Mesothelial cell of epicardium (in vitro differentiated cells): ENCODE measurements at regions not wholly inside any gene's neighbourhood (a gene's known extent, or its start where the extent isn't known, plus 50 kb on each side); places are given as distances from the start of the nearest gene placed in this dataset.
"Not testable (repeated sequence)": the region's sequence is repeated elsewhere in the genome, so short reads cannot be mapped to it uniquely, and the experiment has no call there.

Experiments
- DNase-seq, 2 experiments: peaks; one replicate each; pipeline ENCODE4 v3.0.0; 2021; ENCODE audit warnings: low spot score in 2 of 2; ENCODE audit not compliant: unreplicated experiment in 2 of 2
- H3K27ac Mint-ChIP-seq: 2 replicates; pipeline ENCODE4 v1.8.0; 2021; ENCODE audit warnings: mixed read lengths
- H3K27me3 Mint-ChIP-seq: 2 replicates; pipeline ENCODE4 v1.8.0; 2021; ENCODE audit warnings: low read depth, mixed read lengths
- H3K36me3 Mint-ChIP-seq: 2 replicates; pipeline ENCODE4 v1.8.0; 2021; ENCODE audit warnings: mixed read lengths
- H3K4me1 Mint-ChIP-seq: 2 replicates; pipeline ENCODE4 v1.8.0; 2021; ENCODE audit warnings: mixed read lengths
- H3K4me3 Mint-ChIP-seq: 2 replicates; pipeline ENCODE4 v1.8.0; 2021; ENCODE audit warnings: mild to moderate bottlenecking, moderate library complexity, mixed read lengths
- H3K9me3 Mint-ChIP-seq: 2 replicates; pipeline ENCODE4 v1.8.0; 2021; ENCODE audit warnings: mixed read lengths
- CTCF ChIP-seq: fragments of 200-600 bp; sonication (generic); IDR thresholded peaks from one replicate; pipeline ENCODE4 v1.5.0; 2021; ENCODE audit warnings: antibody characterized with exemption; ENCODE audit not compliant: unreplicated experiment

GRCh38 chr20:47989957-47990356 lies 204.7 kb upstream of the SULF2 start:
- peaks cover 28% of the 10 kb centered on the region for H3K4me1 Mint-ChIP-seq
- no peaks in the 10 kb centered on the region for H3K27me3 Mint-ChIP-seq
- peaks cover 6% of the 10 kb centered on the region for H3K9me3 Mint-ChIP-seq
- no peak for DNase-seq
- no peak overlapping the region for H3K27ac Mint-ChIP-seq
- no peak for TF ChIP-seq CTCF
- H3K36me3 Mint-ChIP-seq = no peaks in the 10 kb centered on the region
- no peak overlapping the region for H3K4me3 Mint-ChIP-seq

GRCh38 chr20:47988676-47989075 lies 203.4 kb upstream of the SULF2 start:
- Mint-ChIP-seq H3K4me3 (no peak overlapping the region), H3K9me3 (peaks cover 6% of the 10 kb centered on the region), H3K4me1 (peaks cover 28% of the 10 kb centered on the region), H3K36me3 (no peaks in the 10 kb centered on the region), H3K27ac (no peak overlapping the region), H3K27me3 (peaks cover 2% of the 10 kb centered on the region)
- no peak for TF ChIP-seq CTCF
- no peak for DNase-seq

- no peaks in the 10 kb centered on the region for H3K36me3 Mint-ChIP-seq
- no peaks in the 10 kb centered on the region for H3K9me3 Mint-ChIP-seq
- no peak overlapping the region for H3K4me3 Mint-ChIP-seq
- no peak overlapping the region for H3K27ac Mint-ChIP-seq
- no peak for DNase-seq
- peaks cover 11% of the 10 kb centered on the region for H3K4me1 Mint-ChIP-seq
- peaks cover 3% of the 10 kb centered on the region for H3K27me3 Mint-ChIP-seq
- no peak for TF ChIP-seq CTCF
Measured at GRCh38 chr20:47985092-47985850, 200.0 kb upstream of the SULF2 start.

- Mint-ChIP-seq H3K27ac (no peak overlapping the region), H3K36me3 (no peaks in the 10 kb centered on the region), H3K4me3 (no peak overlapping the region), H3K27me3 (peaks cover 3% of the 10 kb centered on the region), H3K9me3 (no peaks in the 10 kb centered on the region), H3K4me1 (peaks cover 3% of the 10 kb centered on the region)
- TF ChIP-seq CTCF = no peak
- no peak for DNase-seq
Measured at GRCh38 chr20:47984437-47984836, 199.2 kb upstream of the SULF2 start.

GRCh38 chr20:47983642-47984041 lies 198.4 kb upstream of the SULF2 start:
- H3K27ac Mint-ChIP-seq, H3K9me3 Mint-ChIP-seq, H3K4me3 Mint-ChIP-seq, H3K36me3 Mint-ChIP-seq, H3K27me3 Mint-ChIP-seq, DNase-seq: not testable (repeated sequence)
- H3K4me1 Mint-ChIP-seq = peaks cover 10% of the 10 kb centered on the region

- Mint-ChIP-seq H3K27me3 (peaks cover 3% of the 10 kb centered on the region), H3K4me3 (no peak overlapping the region), H3K36me3 (no peaks in the 10 kb centered on the region), H3K4me1 (peaks cover 11% of the 10 kb centered on the region), H3K27ac (no peak overlapping the region), H3K9me3 (no peaks in the 10 kb centered on the region)
- TF ChIP-seq CTCF = no peak
- no peak for DNase-seq
Measured at GRCh38 chr20:47982574-47983360, 197.5 kb upstream of the SULF2 start.
